NB4 (cell line): ENCODE measurements at regions not wholly inside any gene's neighbourhood (a gene's known extent, or its start where the extent isn't known, plus 50 kb on each side); places are given as distances from the start of the nearest gene placed in this dataset.

Source experiments
- CTCF ChIP-seq: IDR thresholded peaks from one replicate; pipeline ENCODE4 v1.5.1; 2012; ENCODE audit warnings: low read depth, low read length
- MAX ChIP-seq: IDR thresholded peaks from 2 replicates; pipeline ENCODE4 v1.6.1; 2011; ENCODE audit warnings: low read depth, low read length
- POLR2A ChIP-seq: IDR thresholded peaks from 2 replicates; pipeline ENCODE4 v1.6.1; 2011; ENCODE audit warnings: mild to moderate bottlenecking; ENCODE audit not compliant: insufficient read length; ENCODE audit errors: extremely low read depth

GRCh38 chr11:42055606-42056005, 596.2 kb upstream of the LRRC4C start:
- TF ChIP-seq CTCF (no peak), POLR2A (no peak), MAX (no peak)
